ENCODE measurements at regions not wholly inside any gene's neighbourhood (a gene's known extent, or its start where the extent isn't known, plus 50 kb on each side); places are given as distances from the start of the nearest gene placed in this dataset.

GRCh38 chr4:38462367-38463055 lies 201.5 kb upstream of the KLF3 start:
- DNase-seq (ENCODE audit: low read depth), result no peak
- H3K4me3 ChIP-seq (ENCODE audit: low read length), result no peak overlapping the region
- no peak for TF ChIP-seq CTCF (conservative IDR thresholded peaks at IDR 0.05; ENCODE audit: low read length)

- TF ChIP-seq CTCF (conservative IDR thresholded peaks at IDR 0.05; ENCODE audit: low read length), result no peak
- no peak for DNase-seq (ENCODE audit: low read depth)
- no peak overlapping the region for H3K4me3 ChIP-seq (ENCODE audit: low read length)
These were observed 200.6 kb upstream of the KLF3 start for GRCh38 chr4:38463268-38463958.

GRCh38 chr4:38464328-38464727 lies 199.7 kb upstream of the KLF3 start:
- no peak for TF ChIP-seq CTCF (conservative IDR thresholded peaks at IDR 0.05; ENCODE audit: low read length)
- DNase-seq (ENCODE audit: low read depth), result no peak
- H3K4me3 ChIP-seq (ENCODE audit: low read length), result no peak overlapping the region

GRCh38 chr4:38466401-38466800 lies 197.6 kb upstream of the KLF3 start:
- no peak for DNase-seq (ENCODE audit: low read depth)
- no peak overlapping the region for H3K4me3 ChIP-seq (ENCODE audit: low read length)
- TF ChIP-seq CTCF (conservative IDR thresholded peaks at IDR 0.05; ENCODE audit: low read length), result no peak

- TF ChIP-seq CTCF (conservative IDR thresholded peaks at IDR 0.05; ENCODE audit: low read length), result no peak
- H3K4me3 ChIP-seq (ENCODE audit: low read length), result no peak overlapping the region
- DNase-seq (ENCODE audit: low read depth), result no peak
These were observed 196.7 kb upstream of the KLF3 start for GRCh38 chr4:38467296-38467695.

- no peak for DNase-seq (ENCODE audit: low read depth)
- H3K4me3 ChIP-seq (ENCODE audit: low read length), result no peak overlapping the region
- TF ChIP-seq CTCF (conservative IDR thresholded peaks at IDR 0.05; ENCODE audit: low read length), result no peak
These were observed 195.6 kb upstream of the KLF3 start for GRCh38 chr4:38468339-38468866.

- no peak overlapping the region for H3K4me3 ChIP-seq (ENCODE audit: low read length)
- no peak for TF ChIP-seq CTCF (conservative IDR thresholded peaks at IDR 0.05; ENCODE audit: low read length)
- DNase-seq (ENCODE audit: low read depth), result no peak
These were observed 194.6 kb upstream of the KLF3 start for GRCh38 chr4:38469410-38469809.

All from AG10803 (cell line).